ENCODE measurements at regions not wholly inside any gene's neighbourhood (a gene's known extent, or its start where the extent isn't known, plus 50 kb on each side); places are given as distances from the start of the nearest gene placed in this dataset.

DNA sequence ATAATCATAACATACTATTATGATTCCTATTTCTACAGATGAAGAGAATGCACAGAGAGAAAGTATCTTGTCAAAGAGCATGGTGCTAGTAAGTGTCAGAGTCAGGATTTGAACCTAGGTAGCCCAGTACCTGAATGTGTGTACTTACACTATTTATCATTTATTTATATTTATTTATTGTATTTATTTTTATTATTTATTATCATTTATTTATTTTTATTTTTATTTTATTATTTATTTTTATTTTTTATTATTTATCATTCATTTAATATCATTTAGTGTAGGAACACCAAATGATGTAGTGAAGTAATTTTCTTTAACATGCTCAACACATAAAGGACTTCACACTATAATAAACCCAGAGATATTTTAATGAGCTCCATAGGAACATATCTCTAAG is 209.4 kb upstream of the ZFP42 start:
- TF ChIP-seq ZNF274 (IDR thresholded peaks at IDR 0.05; ENCODE audit: low read depth, low read length) (no peak), YY1 (IDR thresholded peaks at IDR 0.05; ENCODE audit: insufficient read depth, insufficient read length) (no peak)

All from NT2/D1 (cell line).